Endothelial cell of umbilical vein (primary cell): ENCODE measurements at regions not wholly inside any gene's neighbourhood (a gene's known extent, or its start where the extent isn't known, plus 50 kb on each side); places are given as distances from the start of the nearest gene placed in this dataset.

Experiments used
- BruUV-seq: library from RNA; stranded (reverse); fragments of 400-500 nt; replicated peaks from 2 replicates; lab custom pipeline; 2021; lab: Mats Ljungman, UMichigan
- CTCF ChIA-PET: fragments of 300-600, 350-600 bp; sonication (Branson Sonifier 250); formaldehyde crosslinking; loops from one replicate; lab custom pipeline; 2021; ENCODE audit warnings: antibody characterized with exemption, inconsistent platforms; lab: Charles Lee
- POLR2A ChIA-PET: fragments of 300-600, 350-600 bp; sonication (Branson Sonifier 250); formaldehyde crosslinking; loops from one replicate; lab custom pipeline; 2021; ENCODE audit warnings: antibody characterized with exemption, inconsistent platforms; lab: Charles Lee
- DNase-seq: peaks from one replicate; pipeline ENCODE4 v3.0.0-alpha.2; 2011; ENCODE audit warnings: low read depth, low spot score
- FAIRE-seq: peaks from 2 replicates; lab custom pipeline; 2011; peaks lifted over from hg19 to GRCh38; lab: Jason Lieb, UNC
- H2AFZ ChIP-seq: 2 replicates; pipeline ENCODE4 v1.6.0; 2012; ENCODE audit warnings: low read depth, low read length, control low read depth, inconsistent platforms
- H3K27ac ChIP-seq: 2 replicates; pipeline ENCODE4 v1.5.1; 2011; ENCODE audit warnings: low read depth, mild to moderate bottlenecking, control low read depth, low read length, moderate library complexity; ENCODE audit not compliant: insufficient read depth
- H3K27me3 ChIP-seq, 2 experiments: 2 replicates each; pipeline versions ENCODE4 v1.6.0 to v1.6.1; 2011; ENCODE audit warnings: low read length in 2 of 2, mixed read lengths in 1 of 2; ENCODE audit not compliant: control insufficient read depth in 2 of 2, insufficient read depth in 2 of 2
- H3K36me3 ChIP-seq, 2 experiments: 2 replicates in 1 of 2; 3 replicates in 1 of 2; pipeline ENCODE4 v1.5.1; 2011; ENCODE audit warnings: low read length in 2 of 2, mild to moderate bottlenecking in 1 of 2, moderate library complexity in 1 of 2; ENCODE audit not compliant: control insufficient read depth in 2 of 2, insufficient read depth in 2 of 2; ENCODE audit errors: extremely low read depth in 1 of 2
- H3K4me1 ChIP-seq: 3 replicates; pipeline ENCODE4 v1.5.1; 2011; ENCODE audit warnings: mild to moderate bottlenecking, low read length; ENCODE audit not compliant: control insufficient read depth, insufficient read depth; ENCODE audit errors: extremely low read depth
- H3K4me2 ChIP-seq: 2 replicates; pipeline ENCODE4 v1.6.1; 2011; ENCODE audit warnings: low read length, control low read depth, mixed read lengths; ENCODE audit not compliant: insufficient read depth
- H3K4me3 ChIP-seq, 3 experiments: fragments of 200-600 bp in 1 of 3; sonication (generic), shearing (Covaris generic) in 1 of 3; replicated peaks in 1 of 3; 2 replicates each; pipeline ENCODE4 v1.5.1; 2011 to 2016; ENCODE audit warnings: control low read depth in 3 of 3, low read length in 3 of 3, mild to moderate bottlenecking in 2 of 3, inconsistent platforms in 1 of 3, low read depth in 1 of 3, moderate library complexity in 1 of 3; ENCODE audit not compliant: insufficient read depth in 1 of 3
- H3K79me2 ChIP-seq: 2 replicates; pipeline ENCODE4 v1.6.0; 2012; ENCODE audit warnings: low read length, inconsistent platforms; ENCODE audit not compliant: control insufficient read depth, insufficient read depth
- H3K9ac ChIP-seq: replicated peaks from 2 replicates; pipeline ENCODE3; 2011; ENCODE audit warnings: low read length, control low read depth; ENCODE audit not compliant: insufficient read depth; ENCODE audit errors: extremely low read depth
- H3K9me1 ChIP-seq: replicated peaks from 3 replicates; pipeline ENCODE4 v1.6.0; 2011; ENCODE audit warnings: mild to moderate bottlenecking, low read length; ENCODE audit not compliant: control insufficient read depth, insufficient read depth; ENCODE audit errors: extremely low read depth
- H3K9me3 ChIP-seq: replicated peaks from 2 replicates; pipeline ENCODE4 v1.5.1; 2012; ENCODE audit warnings: low read length, inconsistent platforms; ENCODE audit not compliant: control insufficient read depth, insufficient read depth
- H4K20me1 ChIP-seq: replicated peaks from 2 replicates; pipeline ENCODE3; 2011; ENCODE audit warnings: mild to moderate bottlenecking, low read length; ENCODE audit not compliant: control insufficient read depth, insufficient read depth; ENCODE audit errors: extremely low read depth
- EZH2 ChIP-seq: IDR thresholded peaks from 2 replicates; pipeline ENCODE4 v1.6.1; 2012; ENCODE audit warnings: borderline replicate concordance, low read depth, mild to moderate bottlenecking, moderate library complexity, low read length, inconsistent platforms; ENCODE audit not compliant: severe bottlenecking
- FOS ChIP-seq: IDR thresholded peaks from 2 replicates; pipeline ENCODE4 v1.6.1; 2011; ENCODE audit warnings: mild to moderate bottlenecking, low read length, moderate library complexity, borderline replicate concordance; ENCODE audit not compliant: insufficient read depth
- POLR2AphosphoS5 ChIP-seq: IDR thresholded peaks from 2 replicates; pipeline ENCODE4 v1.6.1; 2012; ENCODE audit warnings: low read depth, mild to moderate bottlenecking, control low read depth, low read length, moderate library complexity; ENCODE audit not compliant: insufficient read depth
- dilution Hi-C: fragments of 300-500 bp; cut with MboI; formaldehyde crosslinking; loops from one replicate; pipeline ENCODE4 v1.15.0; 2019; ENCODE audit warnings: low sequenced_read_pairs; ENCODE audit not compliant: extremely low pct_ligation_motif_present
- intact Hi-C: fragments of 100-400 bp; cut with micrococcal nuclease; formaldehyde crosslinking; loops from one replicate; pipeline ENCODE4 v1.10.0; 2022
- TF ChIP-seq, protein P1 (sequence below): IDR thresholded peaks from 2 replicates; pipeline ENCODE4 v1.6.1; 2011; ENCODE audit not compliant: insufficient read depth, insufficient read length

DNA sequence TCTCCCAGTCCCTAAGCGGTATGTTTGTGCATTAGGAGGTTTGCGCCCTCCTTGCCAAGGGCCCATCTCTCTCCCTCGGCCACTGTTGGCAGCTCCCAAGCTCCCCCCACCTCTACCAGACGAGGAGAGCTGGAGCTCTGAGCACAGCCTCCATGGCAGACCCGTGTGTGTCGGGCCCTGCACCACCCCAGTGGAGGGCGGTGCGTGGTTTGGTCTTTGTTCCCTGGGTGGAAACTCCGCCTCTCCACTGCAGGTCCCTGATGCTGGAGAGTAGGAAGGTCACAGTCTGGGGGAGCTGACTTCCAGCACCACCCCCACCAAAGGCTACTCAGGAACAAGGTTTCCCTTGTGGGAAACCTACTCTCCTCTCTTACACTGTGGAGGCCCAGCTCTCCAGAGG lies 162.6 kb upstream of the FHL2 start:
- Histone ChIP-seq H3K9me3 (no peaks in the 10 kb centered on the region), H3K9me1 (no peaks in the 10 kb centered on the region), H4K20me1 (no peaks in the 10 kb centered on the region), H3K27ac (no peak overlapping the region), H3K27me3 (peaks cover 16% of the 10 kb centered on the region in 2 experiments), H3K4me1 (no peaks in the 10 kb centered on the region), H3K4me2 (no peak overlapping the region), H3K36me3 (no peaks in the 10 kb centered on the region), H3K4me3 (no peak overlapping the region), H3K9ac (no peak overlapping the region), H2AFZ (no peak overlapping the region), H3K79me2 (no peaks in the 10 kb centered on the region)
- no TSS peak for BruUV-seq
- no peak for DNase-seq
- dilution Hi-C loops, result no loop called here
- TF ChIP-seq EZH2, result no peak
- TF ChIP-seq POLR2AphosphoS5, result no peak
- intact Hi-C loops, result no loop called here
- CTCF ChIA-PET, result no interaction called here
- no peak for FAIRE-seq
- POLR2A ChIA-PET, result no interaction called here

DNA sequence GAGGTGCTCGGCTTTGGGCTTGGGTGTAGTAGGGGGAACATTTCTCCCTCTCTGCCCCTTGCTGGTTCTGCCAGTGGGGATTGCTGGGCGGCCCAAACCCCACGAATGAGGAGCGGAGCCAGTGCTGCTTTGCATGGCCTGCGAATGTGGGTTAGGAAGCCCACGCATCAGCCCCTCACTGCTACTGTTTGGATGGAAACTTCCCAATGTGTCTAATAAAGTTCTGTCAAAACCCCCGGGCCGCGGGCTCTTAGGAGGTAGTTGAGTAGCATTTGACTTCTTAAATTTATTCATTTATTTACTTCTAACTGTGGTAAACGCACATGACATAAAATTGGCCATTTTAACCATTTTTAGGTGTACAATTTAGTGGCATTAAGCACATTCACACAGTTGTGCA lies 161.3 kb upstream of the FHL2 start:
- Histone ChIP-seq H3K27ac (no peak overlapping the region), H3K9me3 (no peaks in the 10 kb centered on the region), H3K9ac (no peak overlapping the region), H3K27me3 (peaks cover 16 to 21% of the 10 kb centered on the region in 2 experiments), H3K36me3 (no peaks in the 10 kb centered on the region), H3K4me2 (no peak overlapping the region), H4K20me1 (no peaks in the 10 kb centered on the region), H3K4me3 (no peak overlapping the region), H3K79me2 (no peaks in the 10 kb centered on the region), H2AFZ (no peak overlapping the region), H3K9me1 (no peaks in the 10 kb centered on the region), H3K4me1 (no peaks in the 10 kb centered on the region)
- FAIRE-seq (no peak), DNase-seq (no peak)
- intact Hi-C loops (no loop called here), dilution Hi-C loops (no loop called here)
- ChIA-PET POLR2A (no interaction called here), CTCF (no interaction called here)
- TF ChIP-seq FOS, result no peak
- TF ChIP-seq, protein P1, sequence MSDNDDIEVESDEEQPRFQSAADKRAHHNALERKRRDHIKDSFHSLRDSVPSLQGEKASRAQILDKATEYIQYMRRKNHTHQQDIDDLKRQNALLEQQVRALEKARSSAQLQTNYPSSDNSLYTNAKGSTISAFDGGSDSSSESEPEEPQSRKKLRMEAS, result no peak
- no TSS peak for BruUV-seq
